OCI-LY3 (cell line): ENCODE measurements at regions not wholly inside any gene's neighbourhood (a gene's known extent, or its start where the extent isn't known, plus 50 kb on each side); places are given as distances from the start of the nearest gene placed in this dataset.

Source experiments
- CTCF ChIP-seq: fragments of 200-600, 300-600 bp; sonication (generic); IDR thresholded peaks from 2 replicates; pipeline ENCODE4 v1.5.1; 2014; ENCODE audit warnings: antibody characterized with exemption, low read length, low read depth
- EZH2phosphoT487 ChIP-seq: fragments of 200-600 bp; shearing (Covaris generic); IDR thresholded peaks from 2 replicates; pipeline ENCODE4 v1.6.1; 2018; ENCODE audit warnings: antibody characterized with exemption, mixed run types, low read depth

GRCh38 chr16:80347002-80347401 lies 193.8 kb upstream of the DYNLRB2 start:
- TF ChIP-seq CTCF: no peak
- TF ChIP-seq EZH2phosphoT487: no peak
